HEK293T (cell line): ENCODE measurements at regions not wholly inside any gene's neighbourhood (a gene's known extent, or its start where the extent isn't known, plus 50 kb on each side); places are given as distances from the start of the nearest gene placed in this dataset.

Experiments used
- CTCF ChIA-PET: fragments of 350-600 bp; formaldehyde crosslinking; extraction: SDS; loops from one replicate; lab custom pipeline; 2021; ENCODE audit warnings: antibody characterized with exemption, inconsistent platforms; lab: Yijun Ruan, JAX
- POLR2A ChIA-PET: fragments of 350-600 bp; formaldehyde crosslinking; extraction: SDS; loops from one replicate; lab custom pipeline; 2020; ENCODE audit warnings: antibody characterized with exemption, inconsistent platforms; lab: Yijun Ruan, JAX
- DNase-seq: peaks from one replicate; pipeline ENCODE4 v3.0.0; 2012; ENCODE audit warnings: mixed read lengths; ENCODE audit errors: extremely low spot score
- ARNT ChIP-seq: fragments of 450-650 bp; IDR thresholded peaks from 2 replicates; pipeline ENCODE4 v1.6.1; 2017; ENCODE audit warnings: mild to moderate bottlenecking
- BHLHE40 ChIP-seq: fragments of 450-650 bp; IDR thresholded peaks from 2 replicates; pipeline ENCODE4 v1.6.1; 2016; ENCODE audit warnings: mild to moderate bottlenecking, moderate library complexity, borderline replicate concordance
- CTBP1 ChIP-seq: fragments of 450-650 bp; IDR thresholded peaks from 2 replicates; pipeline ENCODE4 v1.6.1; 2016; ENCODE audit warnings: borderline replicate concordance
- ELF4 ChIP-seq: fragments of 450-650 bp; IDR thresholded peaks from 2 replicates; pipeline ENCODE4 v1.6.1; 2017; ENCODE audit warnings: antibody characterized with exemption
- FOXA1 ChIP-seq: fragments of 450-650 bp; IDR thresholded peaks from 2 replicates; pipeline ENCODE4 v1.6.1; 2016; ENCODE audit warnings: mild to moderate bottlenecking
- FOXK2 ChIP-seq: fragments of 450-650 bp; IDR thresholded peaks from 2 replicates; pipeline ENCODE4 v1.6.1; 2016; ENCODE audit warnings: mild to moderate bottlenecking
- FOXM1 ChIP-seq: fragments of 450-650 bp; IDR thresholded peaks from 2 replicates; pipeline ENCODE4 v1.6.1; 2017; ENCODE audit warnings: mild to moderate bottlenecking, borderline replicate concordance
- HDGF ChIP-seq: fragments of 450-650 bp; IDR thresholded peaks from 2 replicates; pipeline ENCODE4 v1.6.1; 2017; ENCODE audit warnings: antibody characterized with exemption, borderline replicate concordance
- L3MBTL2 ChIP-seq: fragments of 450-650 bp; conservative IDR thresholded peaks from 2 replicates; pipeline ENCODE4 v1.6.1; 2016; ENCODE audit warnings: mild to moderate bottlenecking
- LEF1 ChIP-seq: fragments of 450-650 bp; IDR thresholded peaks from 2 replicates; pipeline ENCODE4 v1.6.1; 2017; ENCODE audit warnings: mild to moderate bottlenecking, borderline replicate concordance
- NFRKB ChIP-seq: fragments of 450-650 bp; IDR thresholded peaks from 2 replicates; pipeline ENCODE4 v1.6.1; 2016; ENCODE audit warnings: mild to moderate bottlenecking, moderate library complexity
- PKNOX1 ChIP-seq: fragments of 450-650 bp; IDR thresholded peaks from 2 replicates; pipeline ENCODE4 v1.6.1; 2016
- SP1 ChIP-seq: fragments of 450-650 bp; IDR thresholded peaks from 2 replicates; pipeline ENCODE4 v1.6.1; 2017
- SUZ12 ChIP-seq: fragments of 450-650 bp; IDR thresholded peaks from 2 replicates; pipeline ENCODE4 v1.6.1; 2016; ENCODE audit warnings: mild to moderate bottlenecking
- TARDBP ChIP-seq: fragments of 450-650 bp; IDR thresholded peaks from 2 replicates; pipeline ENCODE4 v1.6.1; 2016
- ZNF384 ChIP-seq: fragments of 450-650 bp; IDR thresholded peaks from 2 replicates; pipeline ENCODE4 v1.6.1; 2016

GRCh38 chr6:91501930-91502329 is 915.1 kb upstream of the MAP3K7 start:
- ChIA-PET POLR2A (no interaction called here), CTCF (no interaction called here)
- TF ChIP-seq L3MBTL2, result no peak
- TF ChIP-seq PKNOX1, result no peak
- TF ChIP-seq HDGF, result no peak
- TF ChIP-seq LEF1, result no peak
- TF ChIP-seq ARNT, result no peak
- TF ChIP-seq BHLHE40, result no peak
- no peak for TF ChIP-seq FOXM1
- no peak for TF ChIP-seq SUZ12
- DNase-seq, result no peak

GRCh38 chr6:91500689-91501303 is 913.9 kb upstream of the MAP3K7 start:
- TF ChIP-seq TARDBP (no peak), BHLHE40 (no peak), FOXK2 (no peak), FOXA1 (no peak), ELF4 (no peak), SUZ12 (no peak), L3MBTL2 (no peak), HDGF (no peak), SP1 (no peak), ARNT (no peak), LEF1 (no peak), CTBP1 (no peak), PKNOX1 (no peak), NFRKB (no peak), FOXM1 (no peak)
- DNase-seq, result no peak
- POLR2A ChIA-PET, result no interaction called here
- CTCF ChIA-PET, result no interaction called here

GRCh38 chr6:91498576-91498975 is 911.7 kb upstream of the MAP3K7 start:
- POLR2A ChIA-PET, result no interaction called here
- no peak for TF ChIP-seq CTBP1
- no peak for TF ChIP-seq SUZ12
- no peak for TF ChIP-seq TARDBP
- TF ChIP-seq PKNOX1, result no peak
- TF ChIP-seq ARNT, result no peak
- CTCF ChIA-PET, result no interaction called here
- DNase-seq, result no peak

- TF ChIP-seq FOXK2, result no peak
- TF ChIP-seq ARNT, result no peak
- TF ChIP-seq ELF4, result no peak
- no peak for TF ChIP-seq HDGF
- TF ChIP-seq SP1, result no peak
- no peak for TF ChIP-seq NFRKB
- TF ChIP-seq CTBP1, result no peak
- TF ChIP-seq LEF1, result no peak
- TF ChIP-seq ZNF384, result no peak
- TF ChIP-seq FOXM1, result no peak
- ChIA-PET CTCF (no interaction called here), POLR2A (no interaction called here)
- DNase-seq, result no peak
Observed at GRCh38 chr6:91497770-91498169, 910.9 kb upstream of the MAP3K7 start.

- POLR2A ChIA-PET, result no interaction called here
- DNase-seq, result no peak
- no peak for TF ChIP-seq FOXK2
- no peak for TF ChIP-seq NFRKB
- TF ChIP-seq SP1, result no peak
- no peak for TF ChIP-seq SUZ12
- TF ChIP-seq CTBP1, result no peak
- no peak for TF ChIP-seq ZNF384
- TF ChIP-seq PKNOX1, result no peak
- no peak for TF ChIP-seq TARDBP
- TF ChIP-seq BHLHE40, result no peak
- no peak for TF ChIP-seq LEF1
- TF ChIP-seq ARNT, result no peak
- CTCF ChIA-PET, result no interaction called here
Observed at GRCh38 chr6:91490671-91491301, 903.9 kb upstream of the MAP3K7 start.

GRCh38 chr6:91487696-91488392 is 901.0 kb upstream of the MAP3K7 start:
- ChIA-PET CTCF (no interaction called here), POLR2A (no interaction called here)
- TF ChIP-seq FOXM1, result no peak
- TF ChIP-seq ELF4, result no peak
- no peak for TF ChIP-seq HDGF
- no peak for TF ChIP-seq PKNOX1
- TF ChIP-seq FOXA1, result no peak
- no peak for TF ChIP-seq L3MBTL2
- no peak for TF ChIP-seq FOXK2
- no peak for TF ChIP-seq LEF1
- no peak for TF ChIP-seq SP1
- no peak for TF ChIP-seq SUZ12
- no peak for TF ChIP-seq NFRKB
- TF ChIP-seq CTBP1, result no peak
- no peak for TF ChIP-seq TARDBP
- no peak for TF ChIP-seq BHLHE40
- DNase-seq, result no peak
